ENCODE measurements at regions not wholly inside any gene's neighbourhood (a gene's known extent, or its start where the extent isn't known, plus 50 kb on each side); places are given as distances from the start of the nearest gene placed in this dataset.
"Not testable (repeated sequence)": the region's sequence is repeated elsewhere in the genome, so short reads cannot be mapped to it uniquely, and the experiment has no call there.

GRCh38 chr19:28164214-28164613 is 1048.7 kb downstream of the UQCRFS1 start:
- DNase-seq (ENCODE audit: low read depth in 3 of 3, low spot score in 2 of 3) = no peak

- DNase-seq (ENCODE audit: low read depth in 3 of 3, low spot score in 2 of 3) = no peak
Measured at GRCh38 chr19:28159065-28159464, 1053.9 kb downstream of the UQCRFS1 start.

GRCh38 chr19:28155265-28155664 is 1057.7 kb downstream of the UQCRFS1 start:
- no peak for DNase-seq (ENCODE audit: low read depth in 3 of 3, low spot score in 2 of 3)

- no peak for DNase-seq (ENCODE audit: low read depth in 3 of 3, low spot score in 2 of 3)
Measured at GRCh38 chr19:28154077-28154476, 1058.9 kb downstream of the UQCRFS1 start.

- no peak for DNase-seq (ENCODE audit: low read depth in 3 of 3, low spot score in 2 of 3)
Measured at GRCh38 chr19:28153123-28153522, 1059.8 kb downstream of the UQCRFS1 start.

- no peak for DNase-seq (ENCODE audit: low read depth in 3 of 3, low spot score in 2 of 3)
Measured at GRCh38 chr19:28152195-28152594, 1060.8 kb downstream of the UQCRFS1 start.

- no peak for DNase-seq (ENCODE audit: low read depth in 3 of 3, low spot score in 2 of 3)
Measured at GRCh38 chr19:28150129-28150528, 1062.8 kb downstream of the UQCRFS1 start.

GRCh38 chr19:28148554-28148953 is 1064.4 kb downstream of the UQCRFS1 start:
- DNase-seq (ENCODE audit: low read depth in 3 of 3, low spot score in 2 of 3) = no peak

GRCh38 chr19:28142258-28142657 is 1070.7 kb downstream of the UQCRFS1 start:
- no peak for DNase-seq (ENCODE audit: low read depth in 3 of 3, low spot score in 2 of 3)

- DNase-seq (ENCODE audit: low read depth in 3 of 3, low spot score in 2 of 3) = no peak
Measured at GRCh38 chr19:28140201-28140600, 1072.8 kb downstream of the UQCRFS1 start.

GRCh38 chr19:28137772-28138171 is 1075.2 kb downstream of the UQCRFS1 start:
- DNase-seq (ENCODE audit: low read depth in 3 of 3, low spot score in 2 of 3) = no peak

- DNase-seq (ENCODE audit: low read depth in 3 of 3, low spot score in 2 of 3) = no peak
Measured at GRCh38 chr19:28136796-28137195, 1076.2 kb downstream of the UQCRFS1 start.

- no peak for DNase-seq (ENCODE audit: low read depth in 3 of 3, low spot score in 2 of 3)
Measured at GRCh38 chr19:28135825-28136224, 1077.1 kb downstream of the UQCRFS1 start.

GRCh38 chr19:28134311-28134710 is 1078.6 kb downstream of the UQCRFS1 start:
- no peak for DNase-seq (ENCODE audit: low read depth in 3 of 3, low spot score in 2 of 3)

- DNase-seq (ENCODE audit: low read depth in 3 of 3, low spot score in 2 of 3) = not testable (repeated sequence)
Measured at GRCh38 chr19:28130881-28131280, 1082.1 kb downstream of the UQCRFS1 start.

GRCh38 chr19:28130066-28130511 is 1082.9 kb downstream of the UQCRFS1 start:
- DNase-seq (ENCODE audit: low read depth in 3 of 3, low spot score in 2 of 3) = no peak

GRCh38 chr19:28128341-28128740 is 1084.6 kb downstream of the UQCRFS1 start:
- no peak for DNase-seq (ENCODE audit: low read depth in 3 of 3, low spot score in 2 of 3)

- no peak for DNase-seq (ENCODE audit: low read depth in 3 of 3, low spot score in 2 of 3)
Measured at GRCh38 chr19:28126135-28126898, 1086.6 kb downstream of the UQCRFS1 start.

- no peak for DNase-seq (ENCODE audit: low read depth in 3 of 3, low spot score in 2 of 3)
Measured at GRCh38 chr19:28122734-28123133, 1090.2 kb downstream of the UQCRFS1 start.

GRCh38 chr19:28118235-28118634 is 1094.7 kb downstream of the UQCRFS1 start:
- no peak for DNase-seq (ENCODE audit: low read depth in 3 of 3, low spot score in 2 of 3)

GRCh38 chr19:28117143-28117542 is 1095.8 kb downstream of the UQCRFS1 start:
- no peak for DNase-seq (ENCODE audit: low read depth in 3 of 3, low spot score in 2 of 3)

GRCh38 chr19:28116379-28116778 is 1096.6 kb downstream of the UQCRFS1 start:
- not testable (repeated sequence) for DNase-seq (ENCODE audit: low read depth in 3 of 3, low spot score in 2 of 3)

GRCh38 chr19:28103921-28104320 is 1109.0 kb downstream of the UQCRFS1 start:
- DNase-seq (ENCODE audit: low read depth in 3 of 3, low spot score in 2 of 3) = peak in 2 of 3 donors; percentile 9 to 18
